GM19238 (cell line): ENCODE measurements at regions not wholly inside any gene's neighbourhood (a gene's known extent, or its start where the extent isn't known, plus 50 kb on each side); places are given as distances from the start of the nearest gene placed in this dataset.
"Not testable (repeated sequence)": the region's sequence is repeated elsewhere in the genome, so short reads cannot be mapped to it uniquely, and the experiment has no call there.

Experiments used
- DNase-seq: peaks from one replicate; pipeline ENCODE4 v3.0.0; 2011; ENCODE audit warnings: low spot score; ENCODE audit not compliant: insufficient read length

DNA sequence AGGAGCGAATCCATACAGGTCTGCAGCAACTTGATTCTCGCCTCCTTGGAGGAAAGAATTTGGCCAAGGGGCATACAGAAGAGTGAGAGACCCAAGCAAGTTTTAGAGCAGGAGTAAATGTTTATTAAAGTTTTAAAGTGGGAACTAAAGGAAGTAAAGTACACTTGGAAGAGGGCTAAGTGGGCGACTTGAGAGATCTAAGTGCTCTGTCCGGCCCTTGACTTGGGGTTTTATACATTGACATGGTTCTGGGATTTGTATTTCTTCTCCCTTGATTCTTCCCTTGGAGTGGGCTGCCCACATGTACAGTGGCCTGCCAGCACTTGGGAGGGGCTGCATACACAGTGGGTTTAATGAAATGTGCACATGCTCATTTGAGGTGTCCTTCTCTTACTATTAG lies 421.2 kb downstream of the TMEM121 start:
- DNase-seq, result no peak

GRCh38 chr14:105948955-105949354 lies 422.6 kb downstream of the TMEM121 start:
- not testable (repeated sequence) for DNase-seq

DNA sequence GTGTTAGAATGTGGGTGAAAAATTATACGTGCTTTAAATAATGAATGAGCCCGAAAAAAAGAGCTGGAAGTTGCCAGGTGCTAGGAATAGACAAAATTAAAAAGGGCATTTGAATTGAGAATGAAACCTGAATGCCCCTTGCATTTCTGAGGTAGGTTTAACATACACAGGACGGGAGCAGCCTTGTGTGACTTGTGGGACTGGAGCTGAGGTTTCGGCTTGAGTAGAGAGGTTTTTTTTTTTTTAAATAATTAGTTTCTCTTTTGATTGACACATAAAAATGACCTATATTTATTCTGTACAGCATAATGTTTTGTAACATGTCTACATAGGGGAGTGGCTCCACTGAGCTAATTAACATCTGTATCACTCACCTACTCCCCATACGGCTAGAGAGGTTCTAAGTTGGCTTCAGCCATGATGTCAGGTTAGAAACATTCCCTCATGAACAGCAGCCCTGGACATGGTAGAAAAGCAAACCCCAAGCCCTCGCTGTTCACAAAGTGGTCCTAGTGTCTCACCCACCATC lies 424.0 kb downstream of the TMEM121 start:
- DNase-seq, result not testable (repeated sequence)

GRCh38 chr14:105951399-105951798 lies 425.0 kb downstream of the TMEM121 start:
- DNase-seq, result no peak

- no peak for DNase-seq
Observed at GRCh38 chr14:105952222-105952621, 425.8 kb downstream of the TMEM121 start.

DNA sequence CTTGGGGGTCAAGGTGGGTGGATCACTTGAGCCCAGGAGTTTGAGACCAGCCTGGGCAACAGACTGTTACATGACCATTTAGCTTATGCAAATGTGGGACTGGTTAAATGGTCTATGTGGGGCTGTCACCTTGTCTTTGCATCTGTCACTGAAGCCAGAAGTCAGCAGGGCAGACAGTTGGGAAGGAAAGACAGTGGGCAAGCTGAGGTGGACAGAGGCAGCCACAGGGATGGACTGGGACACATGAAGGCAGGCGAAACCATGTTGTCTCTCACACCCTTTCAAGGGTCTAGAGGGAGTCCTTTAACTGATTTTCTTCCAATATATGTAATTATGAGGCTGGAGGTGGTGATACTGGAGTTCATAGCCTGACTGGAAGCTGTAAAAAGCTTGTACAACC lies 426.4 kb downstream of the TMEM121 start:
- no peak for DNase-seq

GRCh38 chr14:105961625-105962024 lies 435.2 kb downstream of the TMEM121 start:
- not testable (repeated sequence) for DNase-seq

GRCh38 chr14:105962532-105962931 lies 436.1 kb downstream of the TMEM121 start:
- no peak for DNase-seq

- DNase-seq, result no peak
Observed at GRCh38 chr14:105968291-105968690, 441.9 kb downstream of the TMEM121 start.

DNA sequence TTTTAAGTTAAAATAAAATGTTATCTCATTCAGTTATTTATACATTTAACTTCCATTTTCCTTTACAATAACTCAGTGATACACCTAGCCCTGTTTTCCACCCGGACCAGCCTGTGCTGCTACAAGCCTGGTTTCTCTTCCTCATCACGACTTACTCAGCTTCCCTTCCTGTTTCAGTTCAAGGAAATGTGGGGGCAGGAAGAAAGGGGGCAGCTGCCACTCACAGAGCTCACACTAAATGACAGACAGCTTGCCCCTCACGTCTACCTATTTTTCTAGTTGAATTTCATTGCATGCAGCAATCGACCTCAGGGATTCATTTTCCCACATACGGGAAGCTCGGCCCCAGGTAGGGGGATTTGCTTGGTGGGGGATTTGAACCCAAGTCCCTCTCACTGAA lies 442.6 kb downstream of the TMEM121 start:
- not testable (repeated sequence) for DNase-seq

- not testable (repeated sequence) for DNase-seq
Observed at GRCh38 chr14:105970821-105971220, 444.4 kb downstream of the TMEM121 start.

DNA sequence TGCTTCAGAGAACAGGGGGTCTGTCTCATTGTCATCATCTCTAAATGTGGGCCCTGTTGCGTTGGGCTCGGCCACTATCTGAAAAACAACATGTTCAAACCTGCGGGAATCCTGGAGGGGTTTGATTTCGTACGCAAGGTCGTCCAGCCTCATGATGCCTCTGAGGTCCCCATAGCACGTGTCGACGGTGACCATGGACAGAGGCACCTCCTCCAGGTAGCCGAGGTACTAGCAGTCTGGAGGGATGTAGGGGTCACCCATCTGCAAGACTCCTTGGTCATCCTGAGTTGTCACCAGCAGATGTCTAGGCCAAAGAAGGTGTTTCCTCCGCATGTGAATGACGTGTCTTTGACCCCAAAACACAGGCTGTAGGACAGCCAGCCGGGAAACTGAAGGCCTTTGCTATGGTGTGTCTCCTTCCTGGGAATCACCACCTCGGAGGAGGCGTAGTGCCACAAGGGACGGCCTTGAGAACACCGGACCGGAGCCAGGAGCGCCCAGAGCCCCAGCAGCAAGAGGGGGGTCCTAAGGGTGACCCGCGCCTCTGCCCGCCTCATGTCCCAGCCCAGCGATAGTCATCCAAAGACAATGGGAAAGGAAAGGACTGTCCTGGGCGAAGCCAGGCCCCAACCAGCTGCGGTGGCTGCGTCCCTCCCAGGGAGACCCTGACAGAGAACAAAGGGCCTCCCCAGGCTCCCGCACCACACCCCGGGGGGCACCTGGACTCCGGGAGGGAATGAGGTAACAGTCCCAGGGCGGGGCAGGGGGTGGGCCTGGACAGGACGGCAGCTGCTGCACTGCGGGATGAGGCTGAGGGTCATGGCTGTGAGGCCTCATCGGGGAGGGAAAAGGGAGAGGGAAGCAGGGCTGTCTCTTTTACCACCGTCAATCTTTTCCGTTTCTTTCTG lies 445.5 kb downstream of the TMEM121 start:
- no peak for DNase-seq

DNA sequence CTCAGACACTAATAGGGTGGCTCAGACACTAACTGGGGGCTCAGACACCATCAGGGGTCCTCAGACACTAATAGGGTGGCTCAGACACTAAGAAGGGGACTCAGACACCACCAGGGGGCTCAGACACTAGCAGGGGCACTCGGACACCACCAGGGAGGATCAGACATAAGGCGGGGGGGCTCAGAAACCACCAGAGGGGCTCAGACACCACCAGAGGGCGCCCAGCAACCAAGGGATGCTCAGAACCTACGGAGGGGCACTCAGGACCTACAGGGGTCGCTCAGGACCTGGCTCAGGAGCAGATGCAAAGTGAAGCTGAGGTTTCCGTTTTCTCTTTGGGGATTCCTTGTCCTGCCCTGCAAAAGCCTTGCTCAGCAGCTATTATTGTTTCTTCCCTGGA lies 448.5 kb downstream of the TMEM121 start:
- no peak for DNase-seq

GRCh38 chr14:105978618-105979295 lies 452.4 kb downstream of the TMEM121 start:
- no peak for DNase-seq

DNA sequence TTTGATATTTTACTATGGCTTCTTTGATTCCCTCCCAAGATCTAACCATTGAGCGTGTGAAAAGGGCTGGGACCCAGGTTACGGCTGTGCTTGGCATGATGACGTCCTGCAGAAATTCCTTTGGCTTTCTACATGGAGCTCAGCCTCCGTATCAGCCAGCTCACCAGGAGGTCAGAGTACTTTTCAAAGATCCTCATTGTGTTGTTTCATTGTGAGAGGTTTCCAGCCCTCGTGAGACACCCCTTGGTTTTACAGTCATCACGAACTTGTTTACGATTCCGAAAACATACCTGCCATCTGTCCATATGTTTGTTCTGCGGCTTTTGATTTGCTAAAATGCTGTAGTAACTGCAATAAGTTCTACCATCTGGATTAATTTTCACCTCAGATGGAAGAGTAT lies 453.1 kb downstream of the TMEM121 start:
- no peak for DNase-seq

DNA sequence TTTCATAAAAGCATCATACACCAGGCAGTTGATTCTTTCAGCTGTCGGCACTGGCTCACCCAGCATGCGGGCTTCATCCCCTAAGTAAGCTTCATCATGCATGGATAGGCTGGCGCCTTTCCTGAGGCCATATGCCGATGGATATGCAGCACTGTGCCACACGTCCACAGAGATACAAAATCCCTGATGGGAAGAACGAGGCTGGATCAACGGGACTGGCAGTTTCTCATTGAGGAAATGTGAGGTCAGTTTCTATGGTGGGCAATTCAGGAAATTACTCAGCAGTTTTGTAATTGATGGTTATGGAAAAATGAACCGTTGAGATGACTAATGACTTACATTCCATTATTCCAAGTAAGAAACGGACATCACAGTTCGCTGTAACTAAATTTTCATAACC lies 453.8 kb downstream of the TMEM121 start:
- no peak for DNase-seq

DNA sequence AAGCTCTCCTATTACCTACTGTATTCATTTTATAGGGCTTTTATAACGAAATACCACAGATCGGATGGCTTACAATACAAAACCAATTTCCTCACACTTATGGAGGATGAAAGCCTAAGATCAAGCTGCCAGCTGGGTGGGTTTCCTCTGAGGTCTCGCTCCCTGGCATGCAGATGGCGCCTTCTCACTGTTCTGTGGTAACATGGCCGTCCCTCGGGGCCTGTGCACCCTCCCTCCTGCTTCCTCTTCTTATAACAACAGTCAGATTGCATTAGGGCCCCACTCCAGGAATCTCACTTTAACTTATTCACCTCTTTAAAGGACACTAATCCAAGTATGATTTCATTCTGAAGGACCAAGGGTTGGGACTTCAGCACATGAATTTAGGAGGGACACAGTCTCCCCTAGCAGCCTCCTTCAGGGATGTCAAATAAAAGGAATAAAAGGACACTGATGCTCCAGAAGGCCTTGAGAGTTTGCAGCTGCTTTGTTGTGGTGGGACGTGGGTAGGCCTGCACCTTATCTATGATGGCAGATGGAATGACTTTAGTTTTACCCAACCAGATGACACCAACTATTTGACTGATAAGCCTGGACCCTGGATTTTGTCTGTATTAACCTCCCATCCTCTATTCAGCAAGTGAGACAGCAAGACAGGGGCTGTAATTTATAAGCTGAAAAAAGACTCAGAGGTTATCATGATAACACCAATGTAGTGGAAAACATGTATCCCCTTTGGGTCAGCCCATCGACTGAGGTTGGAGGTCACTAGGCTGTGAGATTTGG lies 455.3 kb downstream of the TMEM121 start:
- DNase-seq, result not testable (repeated sequence)

GRCh38 chr14:105982664-105983063 lies 456.3 kb downstream of the TMEM121 start:
- no peak for DNase-seq

DNA sequence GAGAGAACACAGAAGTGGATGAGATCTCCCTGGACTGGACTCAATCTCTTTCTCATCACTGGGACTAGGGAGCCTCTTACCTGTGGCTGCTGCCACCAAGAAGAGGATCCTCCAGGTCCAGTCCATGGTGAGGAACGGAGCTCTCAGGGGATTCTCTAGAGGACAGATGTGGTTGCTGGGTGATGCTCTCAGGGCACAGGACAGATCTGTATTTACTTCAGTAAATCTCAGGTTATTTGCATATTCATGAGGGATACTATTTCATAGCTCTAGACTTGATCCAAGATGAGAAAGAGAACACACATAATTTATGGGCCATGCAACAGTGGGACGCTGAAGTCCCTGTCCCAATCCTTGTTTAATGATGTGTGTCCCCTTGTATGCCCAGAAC lies 460.5 kb downstream of the TMEM121 start:
- no peak for DNase-seq

GRCh38 chr14:105987563-105987962 lies 461.2 kb downstream of the TMEM121 start:
- DNase-seq, result no peak

DNA sequence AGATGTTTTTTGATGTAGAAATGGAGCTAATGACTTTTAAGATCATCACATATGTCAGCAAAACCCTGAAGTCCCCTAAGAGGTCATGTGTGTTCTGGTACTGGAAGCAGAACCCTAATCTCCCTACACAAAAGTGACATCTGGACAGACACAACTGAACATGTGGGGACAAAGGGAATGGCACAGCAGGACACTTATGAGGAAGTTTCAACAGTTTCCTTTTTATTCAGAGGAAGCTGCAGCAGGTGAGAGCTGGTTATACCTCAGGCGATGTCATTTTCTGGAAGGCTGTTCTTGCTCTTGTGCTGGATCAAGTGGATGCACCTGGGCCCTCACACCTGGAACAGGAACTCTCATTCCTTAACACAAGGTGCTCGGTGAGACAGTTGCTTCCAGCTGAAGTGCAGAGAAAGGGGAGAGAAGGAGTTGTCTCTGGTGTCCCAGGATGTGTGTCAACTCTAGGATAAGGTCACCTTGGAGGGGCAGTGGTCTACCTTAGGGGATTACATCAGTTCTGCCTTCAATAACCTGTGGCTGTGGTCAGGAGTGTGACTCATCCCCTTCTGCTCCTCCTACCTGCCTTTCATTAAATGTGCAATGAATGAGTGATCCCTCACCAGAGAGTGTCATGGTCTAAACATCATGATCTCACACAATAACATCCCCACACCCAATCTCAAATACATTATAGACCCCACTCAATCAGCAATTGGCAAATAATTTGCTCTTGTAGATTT lies 463.4 kb downstream of the TMEM121 start:
- no peak for DNase-seq
